BJ (cell line): ENCODE measurements at regions not wholly inside any gene's neighbourhood (a gene's known extent, or its start where the extent isn't known, plus 50 kb on each side); places are given as distances from the start of the nearest gene placed in this dataset.
"Not testable (repeated sequence)": the region's sequence is repeated elsewhere in the genome, so short reads cannot be mapped to it uniquely, and the experiment has no call there.

Experiments
- CTCF ChIA-PET: fragments of 350-600 bp; formaldehyde crosslinking; extraction: SDS; loops from one replicate; lab custom pipeline; 2021; ENCODE audit warnings: antibody characterized with exemption, inconsistent platforms; lab: Yijun Ruan, JAX
- POLR2A ChIA-PET: fragments of 300-600 bp; sonication (Branson Sonifier 250); formaldehyde crosslinking; extraction: SDS; loops from one replicate; lab custom pipeline; 2021; ENCODE audit warnings: antibody characterized with exemption; lab: Charles Lee
- DNase-seq: peaks from one replicate; pipeline ENCODE4 v3.0.0-alpha.2; 2011; ENCODE audit warnings: low read depth
- H3K27me3 ChIP-seq: 2 replicates; pipeline ENCODE4 v1.6.0; 2011; ENCODE audit warnings: low read length; ENCODE audit not compliant: control insufficient read depth, insufficient read depth
- H3K36me3 ChIP-seq: 2 replicates; pipeline ENCODE4 v1.5.1; 2011; ENCODE audit warnings: low read length; ENCODE audit not compliant: control insufficient read depth, insufficient read depth
- H3K4me3 ChIP-seq: 2 replicates; pipeline ENCODE4 v1.5.1; 2011; ENCODE audit warnings: low read depth, mild to moderate bottlenecking, control low read depth, low read length
- TF ChIP-seq, protein P1 (sequence below): IDR thresholded peaks from 2 replicates; pipeline ENCODE4 v1.5.1; 2011; ENCODE audit warnings: low read depth, mild to moderate bottlenecking, control low read depth, inconsistent platforms, low read length, moderate library complexity; ENCODE audit not compliant: insufficient read depth

DNA sequence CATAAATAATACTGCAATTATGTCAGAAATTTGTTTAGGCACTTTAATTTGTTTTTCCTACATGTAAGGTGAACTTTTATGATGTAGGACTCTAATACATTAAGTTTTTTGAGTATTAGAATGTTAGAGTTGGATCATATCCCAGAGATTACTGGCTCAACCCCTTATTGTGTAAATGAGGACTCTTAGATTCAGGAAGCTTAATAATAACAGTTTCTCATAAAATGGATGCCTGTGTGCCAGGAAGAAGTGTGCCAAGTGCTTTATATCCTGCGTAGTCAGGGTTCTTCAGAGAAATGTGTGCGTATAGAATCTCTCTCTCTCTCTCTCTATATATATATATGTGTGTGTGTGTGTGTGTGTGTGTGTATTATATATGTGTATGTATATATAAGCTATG lies 388.5 kb downstream of the CAAP1 start:
- H3K36me3 ChIP-seq, result no peaks in the 10 kb centered on the region
- TF ChIP-seq, protein P1, sequence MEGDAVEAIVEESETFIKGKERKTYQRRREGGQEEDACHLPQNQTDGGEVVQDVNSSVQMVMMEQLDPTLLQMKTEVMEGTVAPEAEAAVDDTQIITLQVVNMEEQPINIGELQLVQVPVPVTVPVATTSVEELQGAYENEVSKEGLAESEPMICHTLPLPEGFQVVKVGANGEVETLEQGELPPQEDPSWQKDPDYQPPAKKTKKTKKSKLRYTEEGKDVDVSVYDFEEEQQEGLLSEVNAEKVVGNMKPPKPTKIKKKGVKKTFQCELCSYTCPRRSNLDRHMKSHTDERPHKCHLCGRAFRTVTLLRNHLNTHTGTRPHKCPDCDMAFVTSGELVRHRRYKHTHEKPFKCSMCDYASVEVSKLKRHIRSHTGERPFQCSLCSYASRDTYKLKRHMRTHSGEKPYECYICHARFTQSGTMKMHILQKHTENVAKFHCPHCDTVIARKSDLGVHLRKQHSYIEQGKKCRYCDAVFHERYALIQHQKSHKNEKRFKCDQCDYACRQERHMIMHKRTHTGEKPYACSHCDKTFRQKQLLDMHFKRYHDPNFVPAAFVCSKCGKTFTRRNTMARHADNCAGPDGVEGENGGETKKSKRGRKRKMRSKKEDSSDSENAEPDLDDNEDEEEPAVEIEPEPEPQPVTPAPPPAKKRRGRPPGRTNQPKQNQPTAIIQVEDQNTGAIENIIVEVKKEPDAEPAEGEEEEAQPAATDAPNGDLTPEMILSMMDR, result no peak
- H3K4me3 ChIP-seq, result no peak overlapping the region
- CTCF ChIA-PET, result no interaction called here
- no peak for DNase-seq
- POLR2A ChIA-PET, result no interaction called here
- H3K27me3 ChIP-seq, result no peaks in the 10 kb centered on the region

DNA sequence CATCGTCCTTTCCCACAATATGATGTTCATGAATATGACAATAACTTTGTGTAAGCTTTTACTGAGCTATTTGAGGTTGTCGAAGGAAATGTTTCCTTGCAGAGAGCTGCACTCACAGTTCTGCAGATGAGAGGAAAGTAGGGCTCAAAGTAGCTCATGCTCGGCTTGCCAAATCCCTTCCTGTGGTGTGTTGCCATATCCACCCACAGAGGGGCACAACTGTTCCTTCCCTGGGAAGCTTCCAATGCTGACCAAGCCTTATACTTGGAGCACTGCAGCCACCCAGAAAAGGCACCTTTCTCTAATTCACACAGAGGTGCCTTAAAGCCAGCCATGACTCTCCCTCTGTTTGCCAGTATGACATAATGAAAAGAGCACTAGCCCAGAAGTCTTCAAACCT lies 390.3 kb downstream of the CAAP1 start:
- Histone ChIP-seq H3K27me3 (no peaks in the 10 kb centered on the region), H3K36me3 (no peaks in the 10 kb centered on the region), H3K4me3 (no peak overlapping the region)
- POLR2A ChIA-PET, result no interaction called here
- TF ChIP-seq, protein P1, result no peak
- CTCF ChIA-PET, result interaction anchor here (1.0 kb wide), 1 partner anchor 16 kb away, joined by 3 read pairs; no protein-coding TSS in a partner anchor
- no peak for DNase-seq

DNA sequence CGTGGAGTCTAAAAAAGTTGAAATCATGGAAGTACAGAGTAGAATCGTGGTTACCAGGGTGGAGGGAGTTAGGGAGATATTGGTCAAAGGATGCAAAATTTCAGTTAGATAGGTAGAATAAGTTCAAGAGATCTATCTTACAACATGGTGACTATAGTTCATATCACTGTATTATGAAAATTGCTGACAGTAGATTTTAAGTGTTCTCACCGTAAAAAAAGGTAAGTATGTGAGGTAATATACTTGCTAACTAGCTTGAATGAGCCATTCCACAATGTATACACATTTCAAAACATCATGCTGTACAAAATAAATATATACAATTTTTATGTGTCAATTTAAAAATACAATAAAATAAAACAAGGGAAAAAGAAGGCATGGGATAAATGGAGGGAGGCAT lies 392.1 kb downstream of the CAAP1 start:
- TF ChIP-seq, protein P1, result no peak
- POLR2A ChIA-PET, result no interaction called here
- no peaks in the 10 kb centered on the region for H3K36me3 ChIP-seq
- CTCF ChIA-PET, result no interaction called here
- DNase-seq, result no peak
- no peaks in the 10 kb centered on the region for H3K27me3 ChIP-seq
- no peak overlapping the region for H3K4me3 ChIP-seq

DNA sequence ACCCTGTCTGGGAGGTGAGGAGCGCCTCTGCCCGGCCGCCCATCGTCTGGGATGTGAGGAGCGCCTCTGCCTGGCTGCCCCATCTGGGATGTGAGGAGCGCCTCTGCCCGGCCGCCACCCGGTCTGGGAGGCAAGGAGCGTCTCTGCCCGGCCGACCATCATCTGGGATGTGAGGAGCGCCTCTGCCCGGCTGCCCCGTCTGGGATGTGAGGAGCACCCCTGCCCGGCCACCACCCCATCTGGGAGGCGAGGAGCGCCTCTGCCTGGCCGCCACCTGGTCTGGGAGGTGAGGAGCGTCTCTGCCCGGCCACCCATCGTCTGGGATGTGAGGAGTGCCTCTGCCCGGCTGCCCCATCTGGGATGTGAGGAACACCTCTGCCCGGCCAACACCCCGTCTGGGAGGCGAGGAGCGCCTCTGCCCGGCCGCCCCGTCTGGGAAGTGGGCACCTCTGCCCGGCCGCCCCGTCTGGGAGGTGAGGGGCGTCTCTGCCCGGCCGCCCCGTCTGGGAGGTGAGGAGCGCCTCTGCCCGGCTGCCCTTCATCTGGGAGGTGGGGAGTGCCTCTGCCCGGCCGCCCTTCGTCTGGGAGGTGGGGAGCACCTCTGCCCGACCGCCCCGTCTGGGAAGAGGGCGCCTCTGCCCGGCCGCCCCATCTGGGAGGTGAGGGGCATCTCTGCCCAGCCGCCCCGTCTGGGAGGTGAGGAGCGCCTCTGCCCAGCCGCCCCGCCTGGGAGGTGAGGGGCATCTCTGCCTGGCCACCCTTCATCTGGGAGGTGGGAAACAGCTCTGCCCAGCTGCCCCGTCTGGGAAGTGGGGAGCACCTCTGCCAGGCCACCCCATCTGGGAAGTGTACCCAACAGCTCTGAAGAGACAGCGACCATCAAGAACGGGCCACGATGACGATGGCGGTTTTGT lies 399.7 kb downstream of the CAAP1 start:
- CTCF ChIA-PET, H3K27me3 ChIP-seq, DNase-seq, H3K4me3 ChIP-seq, POLR2A ChIA-PET, H3K36me3 ChIP-seq: not testable (repeated sequence)

DNA sequence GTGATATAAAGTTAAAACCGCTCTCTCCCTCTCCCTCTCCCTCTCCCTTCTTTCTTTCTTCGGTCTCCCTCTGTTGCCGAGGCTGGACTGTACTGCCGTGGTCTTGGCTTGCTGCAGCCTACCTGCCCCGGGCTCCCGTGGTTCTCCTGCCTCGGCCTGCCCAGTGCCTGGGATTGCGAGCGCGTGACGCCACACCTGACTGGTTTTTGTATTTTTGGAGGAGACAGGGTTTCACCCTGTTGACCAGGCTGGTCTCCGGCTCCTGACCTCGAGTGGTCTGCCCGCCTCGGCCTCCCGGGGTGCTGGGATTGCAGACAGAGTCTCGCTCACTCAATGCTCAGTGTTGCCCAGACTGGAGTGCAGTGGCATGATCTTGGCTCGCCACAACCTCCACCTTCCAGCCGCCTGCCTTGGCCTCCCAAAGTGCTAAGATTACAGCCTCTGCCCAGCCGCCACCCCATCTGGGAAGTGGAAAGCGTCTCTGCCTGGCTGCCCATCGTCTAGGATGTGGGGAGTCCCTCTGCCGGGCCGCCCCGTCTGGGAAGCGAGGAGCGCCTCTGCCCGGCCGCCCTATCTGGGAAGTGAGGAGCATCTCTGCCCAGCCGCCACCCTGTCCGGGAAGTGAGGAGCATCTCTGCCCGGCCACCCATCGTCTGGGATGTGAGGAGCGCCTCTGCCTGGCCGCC lies 400.5 kb downstream of the CAAP1 start:
- CTCF ChIA-PET, H3K36me3 ChIP-seq, POLR2A ChIA-PET, H3K27me3 ChIP-seq, H3K4me3 ChIP-seq, DNase-seq: not testable (repeated sequence)

DNA sequence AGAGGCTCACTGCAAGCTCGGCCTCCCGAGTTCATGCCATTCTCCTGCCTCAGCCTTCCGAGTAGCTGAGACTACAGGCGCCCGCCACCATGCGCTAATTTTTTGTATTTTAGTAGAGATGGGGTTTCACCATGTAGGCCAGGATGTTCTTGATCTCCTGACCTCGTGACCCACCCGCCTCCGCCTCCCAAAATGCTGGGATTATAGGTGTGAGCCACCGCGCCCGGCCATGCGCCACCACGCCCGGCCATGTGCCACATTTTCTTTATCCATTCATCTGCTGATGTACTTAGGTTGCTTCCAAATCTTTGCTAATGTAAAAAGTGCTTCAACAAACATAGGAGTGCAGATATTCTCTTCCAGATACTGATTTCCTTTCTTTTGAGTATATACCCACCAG lies 408.6 kb downstream of the CAAP1 start:
- ChIA-PET POLR2A (no interaction called here), CTCF (no interaction called here)
- Histone ChIP-seq H3K36me3 (no peaks in the 10 kb centered on the region), H3K27me3 (no peaks in the 10 kb centered on the region), H3K4me3 (no peak overlapping the region)
- TF ChIP-seq, protein P1, result no peak
- no peak for DNase-seq
